H1 (cell line): ENCODE measurements at regions not wholly inside any gene's neighbourhood (a gene's known extent, or its start where the extent isn't known, plus 50 kb on each side); places are given as distances from the start of the nearest gene placed in this dataset.

Experiments used
- CTCF ChIA-PET: fragments of 300-600 bp; sonication (Branson Sonifier 250); formaldehyde crosslinking; loops from one replicate; lab custom pipeline; 2021; ENCODE audit not compliant: partially characterized antibody; lab: Charles Lee
- POLR2A ChIA-PET: fragments of 300-600 bp; sonication (Branson Sonifier 250); formaldehyde crosslinking; loops from one replicate; lab custom pipeline; 2021; ENCODE audit warnings: inconsistent platforms; ENCODE audit not compliant: partially characterized antibody; lab: Charles Lee
- DNase-seq, 2 experiments: peaks; one replicate each; pipeline versions ENCODE4 v3.0.0 to v3.0.0-alpha.2; 2010 to 2022; ENCODE audit warnings: low spot score in 2 of 2, low read depth in 1 of 2, mixed read lengths in 1 of 2
- FAIRE-seq: peaks from 2 replicates; lab custom pipeline; 2011; peaks lifted over from hg19 to GRCh38; lab: Jason Lieb, UNC
- H2AFZ ChIP-seq: 2 replicates; pipeline ENCODE4 v1.8.1; 2012; ENCODE audit warnings: low read length, inconsistent platforms
- H2AK5ac ChIP-seq: 2 replicates; pipeline ENCODE4 v1.6.1; 2013; ENCODE audit warnings: low read depth, low read length
- H2BK120ac ChIP-seq: replicated peaks from 2 replicates; pipeline ENCODE3; 2013; ENCODE audit warnings: low read depth, low read length, inconsistent platforms
- H2BK12ac ChIP-seq: 2 replicates; pipeline ENCODE4 v1.6.1; 2013; ENCODE audit warnings: low read depth, low read length
- H2BK15ac ChIP-seq: 2 replicates; pipeline ENCODE4 v1.6.1; 2013; ENCODE audit warnings: low read length
- H2BK20ac ChIP-seq: 2 replicates; pipeline ENCODE4 v1.6.1; 2013; ENCODE audit warnings: low read length
- H2BK5ac ChIP-seq: 2 replicates; pipeline ENCODE4 v1.6.1; 2013; ENCODE audit warnings: low read depth, low read length
- H3K14ac ChIP-seq: 2 replicates; pipeline ENCODE4 v1.6.1; 2013; ENCODE audit warnings: inconsistent platforms; ENCODE audit not compliant: insufficient read length
- H3K18ac ChIP-seq: 2 replicates; pipeline ENCODE4 v1.6.1; 2013; ENCODE audit warnings: low read length; ENCODE audit errors: extremely low read depth
- H3K23ac ChIP-seq: 2 replicates; pipeline ENCODE4 v1.6.1; 2013; ENCODE audit warnings: inconsistent platforms; ENCODE audit not compliant: insufficient read length
- H3K23me2 ChIP-seq: 2 replicates; pipeline ENCODE4 v1.6.1; 2013; ENCODE audit warnings: low read depth, low read length
- H3K27ac ChIP-seq: 2 replicates; pipeline ENCODE4 v1.6.1; 2011; ENCODE audit warnings: low read depth, low read length, inconsistent platforms
- H3K27me3 ChIP-seq, 4 experiments: replicated peaks in 1 of 4; 1 replicate in 1 of 4; 2 replicates in 3 of 4; pipeline versions ENCODE4 v1.6.1 to v1.8.1; 2011 to 2013; ENCODE audit warnings: low read length in 3 of 4, mild to moderate bottlenecking in 3 of 4, inconsistent platforms in 2 of 4, mixed read lengths in 2 of 4, moderate library complexity in 1 of 4; ENCODE audit not compliant: control insufficient read depth in 3 of 4, insufficient read depth in 3 of 4; ENCODE audit errors: extremely low read depth in 1 of 4
- H3K36me3 ChIP-seq, 4 experiments: 2 replicates each; pipeline versions ENCODE4 v1.6.1 to v1.8.1; 2011 to 2013; ENCODE audit warnings: mild to moderate bottlenecking in 4 of 4, low read length in 3 of 4, moderate library complexity in 2 of 4, control low read depth in 1 of 4, inconsistent platforms in 1 of 4; ENCODE audit not compliant: insufficient read depth in 4 of 4, control insufficient read depth in 2 of 4
- H3K4ac ChIP-seq: replicated peaks from 2 replicates; pipeline ENCODE3; 2013; ENCODE audit warnings: low read length, low read depth, mixed read lengths, inconsistent platforms; ENCODE audit not compliant: insufficient read length
- H3K4me1 ChIP-seq, 4 experiments: replicated peaks in 1 of 4; 1 replicate in 1 of 4; 2 replicates in 3 of 4; pipeline versions ENCODE4 v1.6.1 to v1.8.1; 2011 to 2013; ENCODE audit warnings: low read length in 3 of 4, inconsistent platforms in 2 of 4, mixed read lengths in 1 of 4; ENCODE audit not compliant: insufficient read depth in 4 of 4, control insufficient read depth in 3 of 4
- H3K4me2 ChIP-seq, 2 experiments: 2 replicates each; pipeline versions ENCODE4 v1.6.1 to v1.8.1; 2011 to 2013; ENCODE audit warnings: low read depth in 2 of 2, low read length in 2 of 2, control low read depth in 1 of 2, inconsistent platforms in 1 of 2, mild to moderate bottlenecking in 1 of 2; ENCODE audit not compliant: insufficient read depth in 1 of 2
- H3K4me3 ChIP-seq, 4 experiments: fragments of 200-600, 300-600 bp in 1 of 4; sonication (generic), shearing (Covaris generic), sonication (Bioruptor Twin) in 1 of 4; 2 replicates each; pipeline versions ENCODE4 v1.5.1 to v1.8.1; 2011 to 2016; ENCODE audit warnings: low read length in 4 of 4, low read depth in 3 of 4, control low read depth in 2 of 4, inconsistent platforms in 2 of 4, mild to moderate bottlenecking in 2 of 4, mixed read lengths in 1 of 4, moderate library complexity in 1 of 4; ENCODE audit not compliant: insufficient read depth in 2 of 4; ENCODE audit errors: extremely low read depth in 1 of 4
- H3K56ac ChIP-seq: replicated peaks from 2 replicates; pipeline ENCODE3; 2013; ENCODE audit warnings: low read depth, mild to moderate bottlenecking, mixed read lengths, low read length, inconsistent platforms; ENCODE audit not compliant: insufficient read length
- H3K79me1 ChIP-seq: 2 replicates; pipeline ENCODE4 v1.6.1; 2013; ENCODE audit warnings: low read depth, low read length, control low read depth
- H3K79me2 ChIP-seq, 2 experiments: 2 replicates each; pipeline versions ENCODE4 v1.6.1 to v1.8.1; 2012 to 2013; ENCODE audit warnings: low read length in 2 of 2, mild to moderate bottlenecking in 2 of 2, inconsistent platforms in 1 of 2; ENCODE audit not compliant: insufficient read depth in 2 of 2, control insufficient read depth in 1 of 2
- H3K9ac ChIP-seq, 4 experiments: replicated peaks in 1 of 4; 1 replicate in 1 of 4; 2 replicates in 3 of 4; pipeline versions ENCODE4 v1.6.1 to v1.8.1; 2011 to 2013; ENCODE audit warnings: low read depth in 3 of 4, low read length in 3 of 4, control low read depth in 2 of 4, mild to moderate bottlenecking in 2 of 4, moderate library complexity in 2 of 4, inconsistent platforms in 1 of 4; ENCODE audit errors: extremely low read depth in 1 of 4
- H3K9me3 ChIP-seq, 2 experiments: 2 replicates each; pipeline versions ENCODE4 v1.6.1 to v1.8.1; 2012 to 2013; ENCODE audit warnings: mild to moderate bottlenecking in 2 of 2, moderate library complexity in 2 of 2, control low read depth in 1 of 2, inconsistent platforms in 1 of 2, low read depth in 1 of 2, low read length in 1 of 2, mixed read lengths in 1 of 2; ENCODE audit not compliant: insufficient read depth in 2 of 2
- H4K20me1 ChIP-seq, 2 experiments: replicated peaks in 1 of 2; 2 replicates each; pipeline versions ENCODE3 to v1.8.1; 2011 to 2013; ENCODE audit warnings: inconsistent platforms in 2 of 2, low read length in 2 of 2, mild to moderate bottlenecking in 1 of 2; ENCODE audit not compliant: insufficient read depth in 2 of 2, control insufficient read depth in 1 of 2
- H4K5ac ChIP-seq: 2 replicates; pipeline ENCODE4 v1.6.1; 2013; ENCODE audit warnings: low read length, low read depth, mixed read lengths, inconsistent platforms; ENCODE audit not compliant: insufficient read length
- H4K8ac ChIP-seq: 2 replicates; pipeline ENCODE4 v1.8.0; 2013; ENCODE audit warnings: mild to moderate bottlenecking, moderate library complexity, low read length, inconsistent platforms; ENCODE audit not compliant: insufficient read depth; ENCODE audit errors: extremely low read depth
- H4K91ac ChIP-seq: replicated peaks from 2 replicates; pipeline ENCODE3; 2013; ENCODE audit warnings: low read length, mixed read lengths, inconsistent platforms; ENCODE audit not compliant: insufficient read length
- CBX5 ChIP-seq: fragments of 300-800, 300-1000 bp; sonication (generic); IDR thresholded peaks from 2 replicates; pipeline ENCODE4 v1.7.1; 2016; ENCODE audit warnings: antibody characterized with exemption, low read length, low read depth
- CTBP2 ChIP-seq: IDR thresholded peaks from 2 replicates; pipeline ENCODE4 v1.7.0; 2011; ENCODE audit warnings: borderline replicate concordance, mild to moderate bottlenecking, moderate library complexity, mixed read lengths, low read length; ENCODE audit not compliant: insufficient read depth, insufficient read length
- HDAC2 ChIP-seq, 2 experiments: fragments of 300-600 bp in 1 of 2; sonication (generic) in 1 of 2; IDR thresholded peaks; 2 replicates each; pipeline ENCODE4 v1.6.1; 2011 to 2012; ENCODE audit warnings: low read depth in 2 of 2, low read length in 2 of 2, mild to moderate bottlenecking in 2 of 2, moderate library complexity in 2 of 2, borderline replicate concordance in 1 of 2, inconsistent platforms in 1 of 2
- MAFK ChIP-seq: IDR thresholded peaks from 2 replicates; pipeline ENCODE4 v1.6.1; 2012; ENCODE audit warnings: low read depth, mild to moderate bottlenecking, improper control_type of control experiment, low read length
- POLR2A ChIP-seq, 2 experiments: IDR thresholded peaks; 1 replicate in 1 of 2; 2 replicates in 1 of 2; pipeline ENCODE4 v1.6.1; 2011; ENCODE audit warnings: low read depth in 2 of 2, low read length in 2 of 2, mild to moderate bottlenecking in 2 of 2; ENCODE audit errors: control extremely low read depth in 1 of 2
- RFX5 ChIP-seq: IDR thresholded peaks from 2 replicates; pipeline ENCODE4 v1.6.1; 2011; ENCODE audit warnings: low read depth, low read length, improper control_type of control experiment, borderline replicate concordance
- SAP30 ChIP-seq: fragments of 300-600 bp; sonication (generic); IDR thresholded peaks from 2 replicates; pipeline ENCODE4 v1.7.1; 2012; ENCODE audit warnings: low read length, moderate library complexity, mild to moderate bottlenecking, inconsistent platforms; ENCODE audit not compliant: insufficient read depth, insufficient replicate concordance
- SIN3A ChIP-seq, 2 experiments: IDR thresholded peaks in 1 of 2; conservative IDR thresholded peaks in 1 of 2; 2 replicates each; pipeline ENCODE4 v1.6.1; 2011 to 2012; ENCODE audit warnings: low read length in 2 of 2, improper control_type of control experiment in 1 of 2, low read depth in 1 of 2, mild to moderate bottlenecking in 1 of 2
- TCF12 ChIP-seq: IDR thresholded peaks from 2 replicates; pipeline ENCODE4 v1.6.1; 2011; ENCODE audit warnings: low read depth, mild to moderate bottlenecking, low read length
- WGBS, 2 experiments: shearing (Covaris generic) in 1 of 2; methylation state at CpG; one replicate each; pipeline versions ENCODE4 v1.1.6 to v1.1.7; 2013 to 2015; ENCODE audit warnings: low lambda C conversion rate in 2 of 2, mixed read lengths in 2 of 2, inconsistent platforms in 1 of 2, low coverage in 1 of 2, missing lambda C conversion rate in 1 of 2; ENCODE audit not compliant: insufficient replicate concordance in 2 of 2, insufficient coverage in 1 of 2, insufficient read length in 1 of 2; ENCODE audit errors: extremely low coverage in 1 of 2, missing lambda C conversion rate in 1 of 2; 5-methylcytosine and 5-hydroxymethylcytosine counted together

GRCh38 chr3:77800893-77801292, 761.0 kb downstream of the ROBO2 start:
- H4K91ac ChIP-seq = no peak overlapping the region
- no peak overlapping the region for H2BK20ac ChIP-seq
- no peak overlapping the region for H3K4me3 ChIP-seq
- H3K23me2 ChIP-seq = no peaks in the 10 kb centered on the region
- no peak overlapping the region for H2AK5ac ChIP-seq
- H3K27me3 ChIP-seq = no peaks in the 10 kb centered on the region
- no peak overlapping the region for H3K56ac ChIP-seq
- no peak overlapping the region for H3K4ac ChIP-seq
- no peak overlapping the region for H3K27ac ChIP-seq
- H3K18ac ChIP-seq = no peak overlapping the region
- no peak overlapping the region for H3K14ac ChIP-seq
- FAIRE-seq = no peak
- no peaks in the 10 kb centered on the region for H3K4me1 ChIP-seq
- H3K23ac ChIP-seq = no peak overlapping the region
- no peak overlapping the region for H2BK12ac ChIP-seq
- no peaks in the 10 kb centered on the region for H4K20me1 ChIP-seq
- no peaks in the 10 kb centered on the region for H3K36me3 ChIP-seq
- TF ChIP-seq CBX5 (no peak), RFX5 (no peak), CTBP2 (no peak), SAP30 (no peak), SIN3A (conservative IDR thresholded peaks at IDR 0.05 in 1 of 2, IDR thresholded peaks at IDR 0.05 in 1 of 2; ENCODE audit: low read depth in 1 of 2, low read length in 2 of 2) (no peak), MAFK (no peak), TCF12 (no peak), POLR2A (IDR thresholded peaks at IDR 0.05; ENCODE audit: control extremely low read depth in 1 of 2, low read depth in 2 of 2, low read length in 2 of 2) (no peak), HDAC2 (IDR thresholded peaks at IDR 0.05; ENCODE audit: borderline replicate concordance in 1 of 2, low read depth in 2 of 2, low read length in 2 of 2) (no peak)
- TF ChIP-seq, all 59 proteins: peak for 0
- Histone ChIP-seq H3K4me2 (no peak overlapping the region), H2BK120ac (no peak overlapping the region), H3K79me2 (no peaks in the 10 kb centered on the region), H3K79me1 (no peaks in the 10 kb centered on the region), H4K8ac (no peak overlapping the region), H4K5ac (no peak overlapping the region), H2AFZ (no peak overlapping the region), H2BK15ac (no peak overlapping the region), H2BK5ac (no peak overlapping the region), H3K9me3 (no peaks in the 10 kb centered on the region), H3K9ac (no peak overlapping the region)
- ChIA-PET POLR2A (no interaction called here), CTCF (interaction anchor here (1.2 kb wide), 1 partner anchor 14 kb away, joined by 3 read pairs; no protein-coding TSS in a partner anchor)
- 94% methylated on average over 1 of the region's 1 CpG; no CpG with 5 or more reads in 1 of the 2 experiments for WGBS, 2 experiments
- no peak for DNase-seq
